Suprapubic skin (tissue), 3 donors: ENCODE measurements at regions not wholly inside any gene's neighbourhood (a gene's known extent, or its start where the extent isn't known, plus 50 kb on each side); places are given as distances from the start of the nearest gene placed in this dataset.

Experiments
- POLR2A ChIP-seq, 2 donors: fragments of 450-650 bp; IDR thresholded peaks; one replicate each; pipeline ENCODE4 v1.6.1; 2017; ENCODE audit warnings: antibody characterized with exemption in 2 of 2, mild to moderate bottlenecking in 2 of 2, moderate library complexity in 2 of 2
- TF ChIP-seq, protein P1 (sequence below), 2 donors: fragments of 200-600 bp in 1 of 2; fragments of 450-650 bp in 1 of 2; sonication (generic) in 1 of 2; IDR thresholded peaks; one replicate each; pipeline ENCODE4 v1.5.1; 2016 to 2019; ENCODE audit warnings: antibody characterized with exemption in 2 of 2, mild to moderate bottlenecking in 1 of 2, moderate library complexity in 1 of 2

DNA sequence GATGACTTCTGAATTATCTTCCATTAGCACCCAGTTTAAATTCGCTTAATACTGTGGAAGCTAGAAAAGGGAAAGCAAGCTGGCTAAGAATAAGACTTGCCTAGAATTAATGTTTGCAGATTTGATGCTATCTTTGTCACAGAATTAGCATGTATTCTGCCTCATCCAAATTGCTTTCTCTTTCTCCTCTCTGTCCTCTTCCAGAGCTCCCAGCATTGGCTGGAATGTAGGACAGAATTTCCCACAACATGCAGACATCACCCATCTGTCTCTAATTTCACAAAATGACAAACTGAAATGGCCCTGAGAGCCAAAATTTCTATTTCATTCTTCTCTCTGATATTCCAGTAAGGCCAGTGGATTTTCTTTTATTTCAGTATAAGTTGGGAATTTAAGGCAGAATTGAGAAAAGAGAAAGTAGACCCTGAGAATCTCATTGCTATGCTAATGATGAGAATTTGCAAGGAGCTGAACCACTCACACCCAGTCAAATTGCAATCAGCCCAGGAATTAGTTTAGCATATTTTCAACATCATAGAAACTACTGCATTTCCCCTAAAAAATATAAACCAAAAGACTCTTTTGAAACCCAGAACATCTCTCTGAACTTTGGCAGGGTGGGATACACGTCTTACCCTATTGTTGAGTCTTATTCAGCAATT is 188.8 kb downstream of the RCHY1 start:
- TF ChIP-seq, protein P1, sequence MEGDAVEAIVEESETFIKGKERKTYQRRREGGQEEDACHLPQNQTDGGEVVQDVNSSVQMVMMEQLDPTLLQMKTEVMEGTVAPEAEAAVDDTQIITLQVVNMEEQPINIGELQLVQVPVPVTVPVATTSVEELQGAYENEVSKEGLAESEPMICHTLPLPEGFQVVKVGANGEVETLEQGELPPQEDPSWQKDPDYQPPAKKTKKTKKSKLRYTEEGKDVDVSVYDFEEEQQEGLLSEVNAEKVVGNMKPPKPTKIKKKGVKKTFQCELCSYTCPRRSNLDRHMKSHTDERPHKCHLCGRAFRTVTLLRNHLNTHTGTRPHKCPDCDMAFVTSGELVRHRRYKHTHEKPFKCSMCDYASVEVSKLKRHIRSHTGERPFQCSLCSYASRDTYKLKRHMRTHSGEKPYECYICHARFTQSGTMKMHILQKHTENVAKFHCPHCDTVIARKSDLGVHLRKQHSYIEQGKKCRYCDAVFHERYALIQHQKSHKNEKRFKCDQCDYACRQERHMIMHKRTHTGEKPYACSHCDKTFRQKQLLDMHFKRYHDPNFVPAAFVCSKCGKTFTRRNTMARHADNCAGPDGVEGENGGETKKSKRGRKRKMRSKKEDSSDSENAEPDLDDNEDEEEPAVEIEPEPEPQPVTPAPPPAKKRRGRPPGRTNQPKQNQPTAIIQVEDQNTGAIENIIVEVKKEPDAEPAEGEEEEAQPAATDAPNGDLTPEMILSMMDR (IDR thresholded peaks at IDR 0.05) = no peak
- TF ChIP-seq POLR2A (IDR thresholded peaks at IDR 0.05) = no peak
